SK-N-MC (cell line): ENCODE measurements at regions not wholly inside any gene's neighbourhood (a gene's known extent, or its start where the extent isn't known, plus 50 kb on each side); places are given as distances from the start of the nearest gene placed in this dataset.

Experiments used
- EZH2 ChIP-seq: fragments of 200-600 bp; sonication (generic); IDR thresholded peaks from one replicate; pipeline ENCODE4 v1.6.1; 2017; ENCODE audit warnings: antibody characterized with exemption
- FOXP2 ChIP-seq: optimal IDR thresholded peaks from 2 replicates; pipeline ENCODE3; 2011; ENCODE audit warnings: mild to moderate bottlenecking, moderate library complexity; ENCODE audit not compliant: insufficient read depth; ENCODE audit errors: extremely low read length, control extremely low read depth
- POLR2AphosphoS5 ChIP-seq: IDR thresholded peaks from 2 replicates; pipeline ENCODE4 v1.6.1; 2012; ENCODE audit warnings: mild to moderate bottlenecking, low read depth, low read length, borderline replicate concordance

DNA sequence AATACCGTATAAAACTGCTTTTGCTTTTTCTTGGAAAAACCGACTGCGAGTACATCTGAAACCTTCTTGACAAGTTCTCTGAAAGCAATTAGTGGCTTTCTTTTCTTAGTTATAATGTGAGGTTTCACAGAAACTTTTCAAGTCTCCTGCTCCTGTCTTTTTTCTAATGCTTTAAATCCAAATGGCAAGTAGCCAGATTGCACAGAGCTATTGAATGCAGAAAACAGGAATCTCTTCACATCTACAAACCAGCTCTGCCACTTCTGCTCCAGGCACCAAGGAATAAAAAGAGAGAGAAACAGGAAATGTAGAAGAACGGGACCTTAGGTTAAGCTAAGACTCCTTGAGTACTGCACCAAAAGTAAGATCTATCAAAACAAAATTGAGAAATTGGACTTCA is 267.3 kb upstream of the TET2 start:
- no peak for TF ChIP-seq EZH2
- no peak for TF ChIP-seq POLR2AphosphoS5
- TF ChIP-seq FOXP2, result no peak
